OCI-LY3 (cell line): ENCODE measurements at regions not wholly inside any gene's neighbourhood (a gene's known extent, or its start where the extent isn't known, plus 50 kb on each side); places are given as distances from the start of the nearest gene placed in this dataset.

Experiments used
- EZH2phosphoT487 ChIP-seq: fragments of 200-600 bp; shearing (Covaris generic); IDR thresholded peaks from 2 replicates; pipeline ENCODE4 v1.6.1; 2018; ENCODE audit warnings: antibody characterized with exemption, mixed run types, low read depth
- TF ChIP-seq, protein P1 (sequence below): fragments of 200-600, 300-600 bp; sonication (generic); IDR thresholded peaks from 2 replicates; pipeline ENCODE4 v1.5.1; 2014; ENCODE audit warnings: antibody characterized with exemption, low read length, low read depth

DNA sequence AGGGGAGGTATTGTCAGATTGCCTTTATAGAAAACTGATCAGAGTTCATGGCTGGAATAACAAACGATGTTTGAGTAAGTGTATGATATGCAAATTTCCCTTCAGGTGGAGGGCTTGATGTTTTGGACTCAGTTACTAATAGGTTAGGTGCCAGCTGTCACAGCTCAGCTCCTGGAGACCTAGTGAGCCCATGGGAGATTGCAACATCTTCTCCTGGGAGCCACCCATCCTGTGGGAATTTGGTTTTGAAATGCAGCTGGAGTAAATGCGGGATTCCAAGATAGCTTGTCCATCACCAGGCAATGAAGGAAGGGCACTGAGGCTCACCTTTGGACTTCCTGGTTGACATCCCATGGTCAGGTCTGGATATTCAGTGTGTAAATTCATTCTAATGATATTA is 211.4 kb upstream of the NRIP1 start:
- no peak for TF ChIP-seq EZH2phosphoT487
- TF ChIP-seq, protein P1, sequence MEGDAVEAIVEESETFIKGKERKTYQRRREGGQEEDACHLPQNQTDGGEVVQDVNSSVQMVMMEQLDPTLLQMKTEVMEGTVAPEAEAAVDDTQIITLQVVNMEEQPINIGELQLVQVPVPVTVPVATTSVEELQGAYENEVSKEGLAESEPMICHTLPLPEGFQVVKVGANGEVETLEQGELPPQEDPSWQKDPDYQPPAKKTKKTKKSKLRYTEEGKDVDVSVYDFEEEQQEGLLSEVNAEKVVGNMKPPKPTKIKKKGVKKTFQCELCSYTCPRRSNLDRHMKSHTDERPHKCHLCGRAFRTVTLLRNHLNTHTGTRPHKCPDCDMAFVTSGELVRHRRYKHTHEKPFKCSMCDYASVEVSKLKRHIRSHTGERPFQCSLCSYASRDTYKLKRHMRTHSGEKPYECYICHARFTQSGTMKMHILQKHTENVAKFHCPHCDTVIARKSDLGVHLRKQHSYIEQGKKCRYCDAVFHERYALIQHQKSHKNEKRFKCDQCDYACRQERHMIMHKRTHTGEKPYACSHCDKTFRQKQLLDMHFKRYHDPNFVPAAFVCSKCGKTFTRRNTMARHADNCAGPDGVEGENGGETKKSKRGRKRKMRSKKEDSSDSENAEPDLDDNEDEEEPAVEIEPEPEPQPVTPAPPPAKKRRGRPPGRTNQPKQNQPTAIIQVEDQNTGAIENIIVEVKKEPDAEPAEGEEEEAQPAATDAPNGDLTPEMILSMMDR, result no peak
